H9 (cell line): ENCODE measurements at regions not wholly inside any gene's neighbourhood (a gene's known extent, or its start where the extent isn't known, plus 50 kb on each side); places are given as distances from the start of the nearest gene placed in this dataset.

Experiments used
- DNase-seq: peaks from one replicate; pipeline ENCODE4 v3.0.0-alpha.2; 2017
- H2AFZ ChIP-seq: one replicate; pipeline ENCODE4 v1.6.1; 2013; ENCODE audit warnings: mild to moderate bottlenecking, low read length, control low read depth, moderate library complexity
- H2AK5ac ChIP-seq: 2 replicates; pipeline ENCODE4 v1.6.1; 2013; ENCODE audit warnings: low read length, control low read depth, mixed read lengths; ENCODE audit not compliant: insufficient read length
- H2BK120ac ChIP-seq: one replicate; pipeline ENCODE4 v1.6.1; 2013; ENCODE audit warnings: low read depth, mild to moderate bottlenecking, low read length, control low read depth, inconsistent platforms; ENCODE audit not compliant: poor library complexity, severe bottlenecking
- H2BK12ac ChIP-seq: 2 replicates; pipeline ENCODE4 v1.6.1; 2013; ENCODE audit warnings: low read length, control low read depth, mixed read lengths, low read depth; ENCODE audit not compliant: insufficient read length
- H2BK15ac ChIP-seq: 2 replicates; pipeline ENCODE4 v1.6.1; 2013; ENCODE audit warnings: low read depth, low read length, control low read depth
- H2BK20ac ChIP-seq: one replicate; pipeline ENCODE4 v1.6.1; 2013; ENCODE audit warnings: low read depth, mild to moderate bottlenecking, low read length, control low read depth, inconsistent platforms; ENCODE audit not compliant: poor library complexity, severe bottlenecking
- H2BK5ac ChIP-seq: 2 replicates; pipeline ENCODE4 v1.6.1; 2013; ENCODE audit warnings: low read length, control low read depth, mixed read lengths; ENCODE audit not compliant: insufficient read length
- H3K14ac ChIP-seq: 2 replicates; pipeline ENCODE4 v1.6.1; 2013; ENCODE audit warnings: low read length, control low read depth; ENCODE audit not compliant: insufficient read depth
- H3K18ac ChIP-seq: 2 replicates; pipeline ENCODE4 v1.6.1; 2013; ENCODE audit warnings: low read depth, mild to moderate bottlenecking, mixed read lengths, low read length, control low read depth; ENCODE audit not compliant: insufficient read length
- H3K23ac ChIP-seq: 2 replicates; pipeline ENCODE4 v1.6.1; 2013; ENCODE audit warnings: low read length, control low read depth, mixed read lengths, low read depth; ENCODE audit not compliant: insufficient read length
- H3K23me2 ChIP-seq: 2 replicates; pipeline ENCODE4 v1.6.1; 2013; ENCODE audit warnings: low read depth, mild to moderate bottlenecking, mixed read lengths, low read length, control low read depth; ENCODE audit not compliant: insufficient read length, poor library complexity, severe bottlenecking
- H3K27ac ChIP-seq: 2 replicates; pipeline ENCODE4 v1.5.1; 2013; ENCODE audit warnings: low read length, control low read depth, mixed read lengths, low read depth; ENCODE audit not compliant: insufficient read length
- H3K27me3 ChIP-seq: 2 replicates; pipeline ENCODE4 v1.6.1; 2013; ENCODE audit warnings: low read length, control low read depth, inconsistent platforms; ENCODE audit not compliant: insufficient read depth
- H3K4ac ChIP-seq: 2 replicates; pipeline ENCODE4 v1.6.1; 2013; ENCODE audit warnings: low read depth, mild to moderate bottlenecking, control low read depth, inconsistent platforms, low read length, moderate library complexity
- H3K4me1 ChIP-seq: 2 replicates; pipeline ENCODE4 v1.6.1; 2013; ENCODE audit warnings: low read length, control low read depth, inconsistent platforms; ENCODE audit not compliant: insufficient read depth
- H3K4me2 ChIP-seq: 2 replicates; pipeline ENCODE4 v1.6.1; 2013; ENCODE audit warnings: low read length, control low read depth, mixed read lengths; ENCODE audit not compliant: insufficient read length, insufficient read depth
- H3K56ac ChIP-seq: 2 replicates; pipeline ENCODE4 v1.6.1; 2013; ENCODE audit warnings: low read depth, mild to moderate bottlenecking, mixed read lengths, low read length, control low read depth; ENCODE audit not compliant: insufficient read length
- H3K79me1 ChIP-seq: 2 replicates; pipeline ENCODE4 v1.6.1; 2013; ENCODE audit warnings: low read depth, mild to moderate bottlenecking, moderate library complexity, low read length, control low read depth, inconsistent platforms; ENCODE audit not compliant: insufficient read depth, poor library complexity, severe bottlenecking
- H3K79me2 ChIP-seq: 2 replicates; pipeline ENCODE4 v1.6.1; 2013; ENCODE audit warnings: low read length, control low read depth, inconsistent platforms; ENCODE audit not compliant: insufficient read depth
- H3K9ac ChIP-seq: 2 replicates; pipeline ENCODE4 v1.6.1; 2013; ENCODE audit warnings: low read length, control low read depth, mixed read lengths; ENCODE audit not compliant: insufficient read length; ENCODE audit errors: extremely low read depth
- H3K9me3 ChIP-seq: one replicate; pipeline ENCODE4 v1.6.1; 2013; ENCODE audit warnings: low read depth, low read length, inconsistent platforms; ENCODE audit not compliant: control insufficient read depth
- H3T11ph ChIP-seq: one replicate; pipeline ENCODE4 v1.6.1; 2013; ENCODE audit warnings: mild to moderate bottlenecking, low read length, control low read depth, inconsistent platforms
- H4K20me1 ChIP-seq: one replicate; pipeline ENCODE4 v1.6.1; 2013; ENCODE audit not compliant: control insufficient read depth, insufficient read length, insufficient read depth
- H4K5ac ChIP-seq: 2 replicates; pipeline ENCODE4 v1.6.1; 2013; ENCODE audit warnings: low read depth, mild to moderate bottlenecking, mixed read lengths, low read length, control low read depth; ENCODE audit not compliant: insufficient read length
- H4K8ac ChIP-seq: replicated peaks from 2 replicates; pipeline ENCODE4 v1.6.1; 2013; ENCODE audit warnings: low read length, control low read depth, mixed read lengths, low read depth; ENCODE audit not compliant: insufficient read length
- H4K91ac ChIP-seq: 2 replicates; pipeline ENCODE4 v1.6.1; 2013; ENCODE audit warnings: low read depth, mild to moderate bottlenecking, moderate library complexity, mixed read lengths, low read length, control low read depth; ENCODE audit not compliant: insufficient read length
- H3K27ac Mint-ChIP-seq, 3 experiments: 2 replicates in 2 of 3; 3 replicates in 1 of 3; pipeline ENCODE4 v1.8.0; 2020 to 2021; ENCODE audit warnings: mixed read lengths in 3 of 3, mild to moderate bottlenecking in 1 of 3, moderate library complexity in 1 of 3
- H3K27me3 Mint-ChIP-seq: 2 replicates; pipeline ENCODE4 v1.8.0; 2021; ENCODE audit warnings: low read depth, mild to moderate bottlenecking, moderate library complexity, mixed read lengths
- H3K36me3 Mint-ChIP-seq, 3 experiments: 2 replicates in 2 of 3; 3 replicates in 1 of 3; pipeline ENCODE4 v1.8.0; 2020 to 2021; ENCODE audit warnings: low read depth in 3 of 3, mixed read lengths in 3 of 3; ENCODE audit not compliant: insufficient read depth in 1 of 3
- H3K4me1 Mint-ChIP-seq, 2 experiments: 2 replicates each; pipeline ENCODE4 v1.8.0; 2020; ENCODE audit warnings: mixed read lengths in 2 of 2
- H3K4me3 Mint-ChIP-seq, 2 experiments: 2 replicates in 1 of 2; 3 replicates in 1 of 2; pipeline ENCODE4 v1.8.0; 2020 to 2021; ENCODE audit warnings: mild to moderate bottlenecking in 2 of 2, mixed read lengths in 2 of 2, moderate library complexity in 1 of 2
- H3K9me3 Mint-ChIP-seq, 2 experiments: 2 replicates in 1 of 2; 3 replicates in 1 of 2; pipeline ENCODE4 v1.8.0; 2020; ENCODE audit warnings: mild to moderate bottlenecking in 2 of 2, mixed read lengths in 2 of 2, moderate library complexity in 1 of 2
- CTCF ChIP-seq: fragments of 200-600 bp; sonication (generic); conservative IDR thresholded peaks from 3 replicates; pipeline ENCODE4 v1.8.0; 2021; ENCODE audit warnings: antibody characterized with exemption, mild to moderate bottlenecking
- WGBS: extraction: QIAGEN DNeasy Blood & Tissue Kit; methylation state at CpG from one replicate; pipeline ENCODE4 v1.1.7; 2013; ENCODE audit warnings: missing lambda C conversion rate, low lambda C conversion rate, mixed read lengths; ENCODE audit not compliant: insufficient read length; ENCODE audit errors: extremely low coverage; 5-methylcytosine and 5-hydroxymethylcytosine counted together

GRCh38 chr6:110527516-110527915, 51.1 kb upstream of the SLC22A16 start:
- Histone ChIP-seq H4K5ac (no peak overlapping the region), H3K56ac (no peak overlapping the region), H3K14ac (no peak overlapping the region), H3K79me2 (no peaks in the 10 kb centered on the region), H2AFZ (no peak overlapping the region), H3K27me3 (no peaks in the 10 kb centered on the region), H2BK120ac (no peak overlapping the region), H3K4me1 (no peaks in the 10 kb centered on the region), H3K18ac (no peak overlapping the region), H2BK15ac (no peak overlapping the region), H3K23ac (no peak overlapping the region), H2BK20ac (no peak overlapping the region), H3K27ac (no peak overlapping the region), H4K8ac (no peak overlapping the region), H3K9ac (no peak overlapping the region), H2BK5ac (no peak overlapping the region), H3K79me1 (no peaks in the 10 kb centered on the region), H4K91ac (no peak overlapping the region), H4K20me1 (no peaks in the 10 kb centered on the region), H3K9me3 (no peaks in the 10 kb centered on the region), H3K4ac (no peak overlapping the region), H2BK12ac (no peak overlapping the region), H3K4me2 (no peak overlapping the region), H3K23me2 (no peaks in the 10 kb centered on the region), H3T11ph (no peak overlapping the region), H2AK5ac (no peak overlapping the region)
- no peak overlapping the region for H3K4me3 Mint-ChIP-seq
- no CpG with 5 or more reads among the region's 4 CpGs for WGBS
- DNase-seq = no peak
- H3K27ac Mint-ChIP-seq = no peak overlapping the region
- no peak for TF ChIP-seq CTCF
- peaks cover 5 to 6% of the 10 kb centered on the region in 2 experiments; a peak in 3 of 5 replicates for H3K9me3 Mint-ChIP-seq
- H3K36me3 Mint-ChIP-seq = peaks cover 0 to 7% (median 0%) of the 10 kb centered on the region in 3 experiments; a peak in 1 of 7 replicates
- H3K27me3 Mint-ChIP-seq = no peaks in the 10 kb centered on the region
- peaks cover 7% of the 10 kb centered on the region in 2 experiments for H3K4me1 Mint-ChIP-seq
